Epidermal melanocyte (primary cell): ENCODE measurements at regions not wholly inside any gene's neighbourhood (a gene's known extent, or its start where the extent isn't known, plus 50 kb on each side); places are given as distances from the start of the nearest gene placed in this dataset.
"Not testable (repeated sequence)": the region's sequence is repeated elsewhere in the genome, so short reads cannot be mapped to it uniquely, and the experiment has no call there.

Source experiments
- DNase-seq: peaks from one replicate; pipeline ENCODE4 v3.0.0; 2011; ENCODE audit warnings: low spot score; ENCODE audit not compliant: insufficient read length

- DNase-seq: no peak
Observed at GRCh38 chr1:177732178-177732577, 237.7 kb downstream of the SEC16B start.

GRCh38 chr1:177729646-177730045, 240.2 kb downstream of the SEC16B start:
- no peak for DNase-seq

- no peak for DNase-seq
Observed at GRCh38 chr1:177723533-177723932, 246.3 kb downstream of the SEC16B start.

DNA sequence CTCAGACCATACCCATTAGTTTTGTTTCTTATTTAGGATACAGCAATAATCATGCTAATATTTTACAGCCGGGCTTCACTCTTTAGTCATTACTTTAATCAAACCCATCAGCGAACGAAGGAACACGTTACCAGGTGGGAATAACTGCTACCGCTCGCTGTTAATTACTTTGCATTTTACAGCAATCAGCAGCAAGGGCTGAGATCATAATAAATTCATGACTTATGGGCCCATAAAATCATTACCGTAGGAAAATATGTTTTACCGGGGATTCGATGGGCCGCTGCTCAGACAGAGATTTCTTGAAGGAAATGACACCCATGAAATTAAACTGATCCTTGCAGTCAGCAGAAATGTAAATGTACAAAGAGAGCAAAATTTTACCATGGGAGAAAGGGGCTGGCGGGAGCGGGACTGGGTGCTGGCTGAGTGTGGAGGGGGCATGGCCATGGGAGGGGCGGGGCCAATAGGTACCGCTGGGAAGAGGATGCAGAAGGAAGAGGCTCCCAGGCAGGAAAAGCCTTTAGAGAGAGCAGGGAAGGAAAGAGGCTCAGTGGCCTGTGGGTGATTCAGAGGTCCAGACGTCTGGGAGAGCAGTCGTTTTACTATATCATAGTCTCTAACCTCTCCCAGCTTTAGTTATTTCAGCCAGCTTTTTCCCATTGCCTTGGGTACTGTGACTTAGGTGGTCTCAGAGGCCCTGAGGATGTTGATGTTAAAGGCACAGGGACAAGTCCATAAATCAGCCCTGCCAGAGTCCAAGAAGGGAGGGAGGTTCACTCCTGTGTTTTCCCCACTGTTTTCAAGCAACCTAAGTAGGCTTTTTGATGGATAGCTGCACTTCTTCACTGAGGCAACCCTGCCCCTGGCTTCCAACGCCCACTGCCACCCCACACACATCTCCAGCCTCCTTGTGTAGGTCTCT, 258.9 kb downstream of the SEC16B start:
- DNase-seq: no peak

- DNase-seq: no peak
Observed at GRCh38 chr1:177708406-177708805, 261.5 kb downstream of the SEC16B start.

- no peak for DNase-seq
Observed at GRCh38 chr1:177706977-177707376, 262.9 kb downstream of the SEC16B start.

DNA sequence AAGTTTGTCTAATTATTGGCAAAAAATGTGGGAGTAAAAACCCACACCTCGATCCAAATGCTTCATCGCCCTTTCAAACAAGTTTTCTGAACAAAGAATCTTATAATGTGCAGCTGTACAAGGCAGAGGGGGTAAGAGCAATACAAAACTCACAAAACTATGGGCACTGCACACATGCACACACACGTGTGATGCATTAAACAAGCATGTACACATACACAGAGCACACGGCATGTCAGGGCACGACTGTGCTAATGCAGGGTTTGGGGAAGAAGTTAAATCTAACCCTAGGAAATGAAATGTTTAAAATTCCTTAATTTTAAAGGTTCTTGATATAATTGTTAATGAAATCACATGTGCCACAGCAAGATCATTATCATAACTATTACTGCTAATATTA, 264.0 kb downstream of the SEC16B start:
- DNase-seq: no peak

DNA sequence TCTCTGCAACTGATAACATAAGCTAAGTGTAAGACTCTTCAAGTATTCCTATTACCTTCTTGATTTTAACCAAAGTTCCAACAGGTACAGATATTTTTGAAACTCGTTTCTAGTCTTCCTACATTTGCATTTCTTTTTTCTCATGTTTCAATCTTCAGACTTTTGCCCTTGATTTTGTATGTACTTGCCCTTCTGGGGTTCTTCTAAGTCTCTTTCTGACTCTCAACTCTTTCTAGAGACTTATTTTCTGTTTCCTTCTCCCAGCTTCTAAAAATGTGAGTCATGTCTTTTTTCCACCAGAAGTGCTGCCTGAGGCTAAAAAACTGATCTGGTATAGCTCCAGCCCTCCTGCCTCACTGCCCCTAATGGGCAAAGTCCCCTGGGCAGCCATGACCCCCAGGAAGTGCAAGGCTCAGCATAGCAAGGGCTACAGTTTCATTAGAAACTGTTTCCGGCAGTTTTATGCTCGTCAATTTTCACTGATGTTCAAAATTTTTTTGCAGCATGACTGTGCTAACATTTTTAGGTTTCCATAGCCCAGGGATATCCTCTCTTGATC, 265.9 kb downstream of the SEC16B start:
- DNase-seq: no peak

- DNase-seq: no peak
Observed at GRCh38 chr1:177701654-177702353, 268.1 kb downstream of the SEC16B start.

GRCh38 chr1:177700856-177701255, 269.0 kb downstream of the SEC16B start:
- DNase-seq: no peak

DNA sequence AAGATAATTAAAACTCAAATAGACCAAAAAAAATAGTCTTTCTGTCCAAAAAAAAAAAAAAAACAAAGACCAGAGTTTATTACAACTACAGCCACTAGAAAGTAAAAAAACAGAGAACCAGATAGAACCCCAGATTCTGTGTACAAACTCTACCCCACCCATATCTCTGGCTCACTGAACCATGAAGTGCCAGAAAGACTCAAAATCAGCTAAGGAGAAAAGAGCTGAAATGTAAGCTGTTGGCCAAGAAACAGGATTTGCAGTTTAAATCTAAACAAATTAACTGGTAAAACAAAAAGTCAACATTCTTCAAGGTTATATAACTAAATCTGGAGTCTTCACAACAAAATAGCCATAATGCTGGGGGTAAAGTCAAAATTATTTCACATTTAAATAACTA, 278.9 kb downstream of the SEC16B start:
- no peak for DNase-seq

GRCh38 chr1:177687544-177687943, 282.3 kb downstream of the SEC16B start:
- no peak for DNase-seq

- no peak for DNase-seq
Observed at GRCh38 chr1:177686933-177687332, 282.9 kb downstream of the SEC16B start.

DNA sequence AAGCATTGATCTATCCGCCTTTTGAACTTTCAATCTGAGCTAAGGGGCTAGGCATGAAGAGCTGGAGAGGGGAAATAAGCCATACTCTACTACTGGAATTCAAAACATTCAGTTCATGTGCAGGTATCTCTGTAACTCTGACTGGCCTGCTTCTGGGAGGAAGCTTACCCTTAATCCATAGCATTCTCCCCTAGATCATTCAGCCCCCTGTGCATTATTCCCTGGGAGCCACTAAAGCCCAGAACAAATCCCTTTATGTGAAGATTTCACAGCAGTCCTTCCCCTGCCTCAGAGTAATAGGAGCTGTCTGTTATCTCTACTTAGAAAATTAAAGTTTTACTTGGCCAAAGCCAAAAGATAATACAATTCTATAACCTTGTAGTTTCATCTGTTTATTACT, 300.7 kb downstream of the SEC16B start:
- no peak for DNase-seq

GRCh38 chr1:177665935-177666334, 303.9 kb downstream of the SEC16B start:
- no peak for DNase-seq

- DNase-seq: not testable (repeated sequence)
Observed at GRCh38 chr1:177664742-177665141, 305.1 kb downstream of the SEC16B start.

- no peak for DNase-seq
Observed at GRCh38 chr1:177660188-177660587, 309.7 kb downstream of the SEC16B start.

DNA sequence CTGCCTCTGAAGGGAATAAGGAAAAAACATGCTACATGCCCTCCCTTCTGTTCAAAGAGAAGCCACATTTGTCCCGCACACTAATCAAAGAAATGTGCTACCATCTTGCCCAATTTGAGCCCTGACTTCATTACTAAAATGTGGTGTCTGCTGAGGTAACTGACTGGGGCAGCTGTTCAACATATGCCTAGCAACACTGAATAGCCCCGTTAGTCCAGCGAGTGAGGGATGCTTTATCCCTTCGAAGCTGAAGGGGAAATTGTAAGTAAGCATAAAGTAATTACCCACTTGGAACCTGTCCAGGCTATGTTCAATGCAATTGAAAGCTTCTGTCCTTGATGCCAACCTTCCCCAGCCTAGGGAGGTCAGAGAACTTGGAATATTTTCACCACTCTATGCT, 310.6 kb downstream of the SEC16B start:
- no peak for DNase-seq

GRCh38 chr1:177656598-177656997, 313.3 kb downstream of the SEC16B start:
- no peak for DNase-seq

- no peak for DNase-seq
Observed at GRCh38 chr1:177650947-177651346, 318.9 kb downstream of the SEC16B start.

- DNase-seq: no peak
Observed at GRCh38 chr1:177648731-177649265, 321.1 kb downstream of the SEC16B start.

DNA sequence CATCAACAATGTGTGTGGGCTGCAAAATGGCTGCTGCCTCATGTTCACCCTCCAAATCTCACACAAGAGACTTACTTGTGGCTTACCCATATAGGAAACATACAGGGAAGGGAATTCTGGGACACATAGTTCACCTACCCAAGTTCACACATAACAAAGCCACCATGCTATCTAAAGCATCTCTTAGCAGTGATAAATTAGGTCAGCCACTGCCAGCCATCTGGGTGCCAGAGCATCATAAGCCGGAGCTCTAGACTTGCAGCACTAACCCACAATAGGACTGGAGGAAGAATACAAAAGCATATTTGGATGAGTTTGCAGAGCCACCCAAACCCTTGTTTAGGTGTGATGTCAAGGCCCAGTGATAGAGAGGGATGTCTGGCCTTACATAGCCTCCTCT, 321.7 kb downstream of the SEC16B start:
- DNase-seq: no peak
